ENCODE measurements at regions not wholly inside any gene's neighbourhood (a gene's known extent, or its start where the extent isn't known, plus 50 kb on each side); places are given as distances from the start of the nearest gene placed in this dataset.

GRCh38 chr18:25710981-25711380 is 359.0 kb upstream of the ZNF521 start:
- DNase-seq, result no peak

- DNase-seq, result no peak
These were observed 353.7 kb upstream of the ZNF521 start for GRCh38 chr18:25705650-25706049.

- no peak for DNase-seq
These were observed 352.5 kb upstream of the ZNF521 start for GRCh38 chr18:25704494-25704893.

- DNase-seq, result peak in 1 of 2 experiments; percentile 20
These were observed 352.1 kb upstream of the ZNF521 start for GRCh38 chr18:25704071-25704470.

- DNase-seq, result no peak
These were observed 349.9 kb upstream of the ZNF521 start for GRCh38 chr18:25701821-25702220.

GRCh38 chr18:25686960-25687500 is 335.1 kb upstream of the ZNF521 start:
- no peak for DNase-seq

GRCh38 chr18:25685088-25685487 is 333.1 kb upstream of the ZNF521 start:
- no peak for DNase-seq

- no peak for DNase-seq
These were observed 327.5 kb upstream of the ZNF521 start for GRCh38 chr18:25679491-25679890.

- DNase-seq, result no peak
These were observed 326.3 kb upstream of the ZNF521 start for GRCh38 chr18:25678221-25678620.

- DNase-seq, result no peak
These were observed 323.3 kb upstream of the ZNF521 start for GRCh38 chr18:25675123-25675850.

GRCh38 chr18:25674183-25674582 is 322.2 kb upstream of the ZNF521 start:
- DNase-seq, result no peak

- no peak for DNase-seq
These were observed 320.5 kb upstream of the ZNF521 start for GRCh38 chr18:25672490-25672889.

- no peak for DNase-seq
These were observed 317.8 kb upstream of the ZNF521 start for GRCh38 chr18:25669741-25670140.

- DNase-seq, result no peak
These were observed 310.3 kb upstream of the ZNF521 start for GRCh38 chr18:25662272-25662671.

GRCh38 chr18:25661831-25662230 is 309.9 kb upstream of the ZNF521 start:
- no peak for DNase-seq

GRCh38 chr18:25659541-25659940 is 307.6 kb upstream of the ZNF521 start:
- DNase-seq, result no peak

GRCh38 chr18:25658476-25658875 is 306.5 kb upstream of the ZNF521 start:
- no peak for DNase-seq

- DNase-seq, result no peak
These were observed 299.6 kb upstream of the ZNF521 start for GRCh38 chr18:25651553-25651952.

GRCh38 chr18:25650201-25650941 is 298.4 kb upstream of the ZNF521 start:
- no peak for DNase-seq

GRCh38 chr18:25648716-25649260 is 296.8 kb upstream of the ZNF521 start:
- DNase-seq, result no peak

- DNase-seq, result no peak
These were observed 295.4 kb upstream of the ZNF521 start for GRCh38 chr18:25647404-25647803.

GRCh38 chr18:25646971-25647370 is 295.0 kb upstream of the ZNF521 start:
- DNase-seq, result no peak

- DNase-seq, result no peak
These were observed 287.6 kb upstream of the ZNF521 start for GRCh38 chr18:25639596-25639995.

- no peak for DNase-seq
These were observed 281.6 kb upstream of the ZNF521 start for GRCh38 chr18:25633563-25633962.
